HG03520 (cell line): ENCODE measurements at regions not wholly inside any gene's neighbourhood (a gene's known extent, or its start where the extent isn't known, plus 50 kb on each side); places are given as distances from the start of the nearest gene placed in this dataset.

Experiments
- ATAC-seq: cut with Tn5 transposase; IDR thresholded peaks from one replicate; pipeline ENCODE4 v1.9.1; 2021; ENCODE audit warnings: mild to moderate bottlenecking, moderate library complexity; ENCODE audit not compliant: unreplicated experiment

- no peak for ATAC-seq
Observed at GRCh38 chr2:117698819-117699218, 115.7 kb upstream of the DDX18 start.

- ATAC-seq: no peak
Observed at GRCh38 chr2:117700471-117700870, 114.0 kb upstream of the DDX18 start.

GRCh38 chr2:117701365-117701764, 113.1 kb upstream of the DDX18 start:
- no peak for ATAC-seq

- no peak for ATAC-seq
Observed at GRCh38 chr2:117702098-117702497, 112.4 kb upstream of the DDX18 start.

- ATAC-seq: no peak
Observed at GRCh38 chr2:117703858-117704257, 110.6 kb upstream of the DDX18 start.

GRCh38 chr2:117704818-117705217, 109.7 kb upstream of the DDX18 start:
- ATAC-seq: no peak

- ATAC-seq: no peak
Observed at GRCh38 chr2:117707874-117708273, 106.6 kb upstream of the DDX18 start.

GRCh38 chr2:117712684-117713083, 101.8 kb upstream of the DDX18 start:
- ATAC-seq: no peak

- no peak for ATAC-seq
Observed at GRCh38 chr2:117714110-117714509, 100.4 kb upstream of the DDX18 start.

GRCh38 chr2:117714745-117715417, 99.6 kb upstream of the DDX18 start:
- no peak for ATAC-seq

- no peak for ATAC-seq
Observed at GRCh38 chr2:117716505-117716904, 98.0 kb upstream of the DDX18 start.

GRCh38 chr2:117717072-117717471, 97.4 kb upstream of the DDX18 start:
- ATAC-seq: no peak

- ATAC-seq: no peak
Observed at GRCh38 chr2:117718048-117718447, 96.4 kb upstream of the DDX18 start.

- ATAC-seq: no peak
Observed at GRCh38 chr2:117720765-117721164, 93.7 kb upstream of the DDX18 start.

- ATAC-seq: no peak
Observed at GRCh38 chr2:117723483-117723882, 91.0 kb upstream of the DDX18 start.

GRCh38 chr2:117723888-117724434, 90.5 kb upstream of the DDX18 start:
- ATAC-seq: no peak

GRCh38 chr2:117726747-117727146, 87.7 kb upstream of the DDX18 start:
- no peak for ATAC-seq

- no peak for ATAC-seq
Observed at GRCh38 chr2:117737846-117738245, 76.6 kb upstream of the DDX18 start.

GRCh38 chr2:117738991-117739839, 75.3 kb upstream of the DDX18 start:
- no peak for ATAC-seq

- no peak for ATAC-seq
Observed at GRCh38 chr2:117745537-117745936, 69.0 kb upstream of the DDX18 start.

- no peak for ATAC-seq
Observed at GRCh38 chr2:117755768-117756167, 58.7 kb upstream of the DDX18 start.

- ATAC-seq: no peak
Observed at GRCh38 chr2:117760916-117761315, 53.6 kb upstream of the DDX18 start.
